LNCAP (cell line): ENCODE measurements at regions not wholly inside any gene's neighbourhood (a gene's known extent, or its start where the extent isn't known, plus 50 kb on each side); places are given as distances from the start of the nearest gene placed in this dataset.

Experiments
- CTCF ChIP-seq: fragments of 450-650 bp; IDR thresholded peaks from 2 replicates; pipeline ENCODE4 v1.5.1; 2017; ENCODE audit warnings: mild to moderate bottlenecking

GRCh38 chr10:120221873-120222485 lies 235.0 kb upstream of the PLPP4 start:
- peak; percentile 80 for TF ChIP-seq CTCF

GRCh38 chr10:120229641-120230040 lies 227.4 kb upstream of the PLPP4 start:
- TF ChIP-seq CTCF, result no peak

GRCh38 chr10:120251821-120252442 lies 205.1 kb upstream of the PLPP4 start:
- TF ChIP-seq CTCF, result no peak

- no peak for TF ChIP-seq CTCF
These were observed 203.9 kb upstream of the PLPP4 start for GRCh38 chr10:120253131-120253530.

- no peak for TF ChIP-seq CTCF
These were observed 196.6 kb upstream of the PLPP4 start for GRCh38 chr10:120260456-120260855.

GRCh38 chr10:120262857-120263547 lies 194.0 kb upstream of the PLPP4 start:
- no peak for TF ChIP-seq CTCF

GRCh38 chr10:120266022-120266421 lies 191.0 kb upstream of the PLPP4 start:
- no peak for TF ChIP-seq CTCF
